Astrocyte (in vitro differentiated cells and primary cell): ENCODE measurements at regions not wholly inside any gene's neighbourhood (a gene's known extent, or its start where the extent isn't known, plus 50 kb on each side); places are given as distances from the start of the nearest gene placed in this dataset.

Experiments
- DNase-seq: peaks from one replicate; pipeline ENCODE4 v3.0.0-alpha.2; 2010; ENCODE audit warnings: low read depth
- FAIRE-seq: peaks from 2 replicates; lab custom pipeline; 2011; peaks lifted over from hg19 to GRCh38; lab: Jason Lieb, UNC
- H2AFZ ChIP-seq: 2 replicates; pipeline ENCODE4 v1.6.0; 2012; ENCODE audit warnings: low read depth, low read length, inconsistent platforms
- H3K27ac ChIP-seq: 2 replicates; pipeline ENCODE4 v1.5.1; 2011; ENCODE audit warnings: low read depth, low read length, inconsistent platforms
- H3K27me3 ChIP-seq: 2 replicates; pipeline ENCODE4 v1.6.0; 2011; ENCODE audit warnings: low read length, inconsistent platforms; ENCODE audit not compliant: insufficient read depth
- H3K36me3 ChIP-seq: 2 replicates; pipeline ENCODE4 v1.5.1; 2011; ENCODE audit warnings: low read length, inconsistent platforms; ENCODE audit not compliant: insufficient read depth
- H3K4me1 ChIP-seq: 2 replicates; pipeline ENCODE4 v1.5.1; 2011; ENCODE audit warnings: low read length, inconsistent platforms; ENCODE audit not compliant: insufficient read depth
- H3K4me2 ChIP-seq: 2 replicates; pipeline ENCODE4 v1.6.0; 2012; ENCODE audit warnings: low read length, inconsistent platforms
- H3K4me3 ChIP-seq: 2 replicates; pipeline ENCODE4 v1.5.1; 2011; ENCODE audit warnings: low read depth, mild to moderate bottlenecking, low read length, inconsistent platforms; ENCODE audit not compliant: insufficient read depth
- H3K79me2 ChIP-seq: 2 replicates; pipeline ENCODE4 v1.6.0; 2012; ENCODE audit warnings: mild to moderate bottlenecking, low read length, inconsistent platforms; ENCODE audit not compliant: insufficient read depth
- H3K9ac ChIP-seq: 2 replicates; pipeline ENCODE4 v1.6.0; 2012; ENCODE audit warnings: mild to moderate bottlenecking, low read length, inconsistent platforms
- H3K9me3 ChIP-seq: 2 replicates; pipeline ENCODE4 v1.5.1; 2012; ENCODE audit warnings: low read depth, mild to moderate bottlenecking, low read length, inconsistent platforms; ENCODE audit not compliant: insufficient read depth
- H4K20me1 ChIP-seq: 2 replicates; pipeline ENCODE4 v1.6.0; 2012; ENCODE audit warnings: low read length, inconsistent platforms; ENCODE audit not compliant: insufficient read depth
- H3K27ac Mint-ChIP-seq: one replicate; pipeline ENCODE4 v1.8.0; 2021; ENCODE audit warnings: mild to moderate bottlenecking, mixed read lengths; ENCODE audit not compliant: unreplicated experiment
- H3K27me3 Mint-ChIP-seq: one replicate; pipeline ENCODE4 v1.8.0; 2021; ENCODE audit warnings: low read depth, mixed read lengths; ENCODE audit not compliant: unreplicated experiment
- H3K36me3 Mint-ChIP-seq: one replicate; pipeline ENCODE4 v1.8.0; 2021; ENCODE audit warnings: low read depth, mixed read lengths; ENCODE audit not compliant: unreplicated experiment
- H3K4me1 Mint-ChIP-seq: one replicate; pipeline ENCODE4 v1.8.0; 2021; ENCODE audit warnings: low read depth, mixed read lengths; ENCODE audit not compliant: unreplicated experiment
- H3K4me3 Mint-ChIP-seq: one replicate; pipeline ENCODE4 v1.8.0; 2021; ENCODE audit warnings: mild to moderate bottlenecking, moderate library complexity, mixed read lengths; ENCODE audit not compliant: unreplicated experiment
- H3K9me3 Mint-ChIP-seq: one replicate; pipeline ENCODE4 v1.8.0; 2021; ENCODE audit warnings: mild to moderate bottlenecking, mixed read lengths; ENCODE audit not compliant: unreplicated experiment
- CTCF ChIP-seq: IDR thresholded peaks from 2 replicates; pipeline ENCODE4 v1.5.1; 2011; ENCODE audit warnings: low read depth, mild to moderate bottlenecking, inconsistent platforms, low read length, moderate library complexity; ENCODE audit not compliant: insufficient read depth
- EZH2 ChIP-seq: IDR thresholded peaks from 2 replicates; pipeline ENCODE4 v1.6.1; 2012; ENCODE audit warnings: mild to moderate bottlenecking, low read length, inconsistent platforms; ENCODE audit not compliant: insufficient read depth

GRCh38 chr4:33725861-33726260 is 2518.5 kb downstream of the ARAP2 start:
- no peaks in the 10 kb centered on the region for H3K27me3 ChIP-seq
- H4K20me1 ChIP-seq, result no peaks in the 10 kb centered on the region
- H3K4me1 Mint-ChIP-seq, result peaks cover 8% of the 10 kb centered on the region
- no peaks in the 10 kb centered on the region for H3K4me1 ChIP-seq
- H3K27ac Mint-ChIP-seq, result no peak overlapping the region
- TF ChIP-seq CTCF (no peak), EZH2 (no peak)
- H3K4me2 ChIP-seq, result no peak overlapping the region
- no peaks in the 10 kb centered on the region for H3K27me3 Mint-ChIP-seq
- H3K4me3 ChIP-seq, result no peak overlapping the region
- H3K36me3 ChIP-seq, result no peaks in the 10 kb centered on the region
- FAIRE-seq, result no peak
- H3K79me2 ChIP-seq, result no peaks in the 10 kb centered on the region
- H3K9ac ChIP-seq, result no peak overlapping the region
- H2AFZ ChIP-seq, result no peak overlapping the region
- H3K9me3 Mint-ChIP-seq, result no peaks in the 10 kb centered on the region
- no peak overlapping the region for H3K4me3 Mint-ChIP-seq
- no peaks in the 10 kb centered on the region for H3K36me3 Mint-ChIP-seq
- H3K27ac ChIP-seq, result no peak overlapping the region
- H3K9me3 ChIP-seq, result peaks cover 2% of the 10 kb centered on the region
- DNase-seq, result no peak

- no peaks in the 10 kb centered on the region for H3K36me3 ChIP-seq
These were observed 2506.6 kb downstream of the ARAP2 start for GRCh38 chr4:33737726-33738125.

More at GRCh38 chr4:33737726-33738125, 2506.6 kb downstream of the ARAP2 start:
- no peaks in the 10 kb centered on the region for H3K36me3 Mint-ChIP-seq
- no peak overlapping the region for H3K27ac Mint-ChIP-seq
- no peaks in the 10 kb centered on the region for H3K27me3 ChIP-seq
- no peak overlapping the region for H3K4me2 ChIP-seq
- H3K4me3 ChIP-seq, result no peak overlapping the region
- H3K9ac ChIP-seq, result no peak overlapping the region
- no peak for DNase-seq
- no peaks in the 10 kb centered on the region for H3K79me2 ChIP-seq
- peaks cover 6% of the 10 kb centered on the region for H3K9me3 Mint-ChIP-seq
- no peaks in the 10 kb centered on the region for H3K27me3 Mint-ChIP-seq
- no peak overlapping the region for H2AFZ ChIP-seq
- H3K27ac ChIP-seq, result no peak overlapping the region
- no peak overlapping the region for H3K4me3 Mint-ChIP-seq
- no peaks in the 10 kb centered on the region for H3K4me1 Mint-ChIP-seq
- H3K9me3 ChIP-seq, result no peaks in the 10 kb centered on the region
- TF ChIP-seq EZH2, result no peak
- TF ChIP-seq CTCF, result no peak
- FAIRE-seq, result no peak
- H4K20me1 ChIP-seq, result no peaks in the 10 kb centered on the region
- no peaks in the 10 kb centered on the region for H3K4me1 ChIP-seq
